WTC11 (cell line): ENCODE measurements at regions not wholly inside any gene's neighbourhood (a gene's known extent, or its start where the extent isn't known, plus 50 kb on each side); places are given as distances from the start of the nearest gene placed in this dataset.

Experiments
- CTCF ChIP-seq: fragments of 200-600 bp; IDR thresholded peaks from 2 replicates; pipeline ENCODE4 v1.8.0; 2022; ENCODE audit warnings: antibody characterized with exemption
- E2F4 ChIP-seq: sonication (generic); formaldehyde crosslinking; IDR thresholded peaks from 2 replicates; pipeline ENCODE4 v1.8.1; 2022; ENCODE audit warnings: low read depth, mild to moderate bottlenecking, moderate library complexity, missing genetic modification reagents, borderline replicate concordance
- ESRRA ChIP-seq: sonication (generic); formaldehyde crosslinking; IDR thresholded peaks from 2 replicates; pipeline ENCODE4 v1.8.1; 2022; ENCODE audit warnings: mild to moderate bottlenecking, missing genetic modification reagents, borderline replicate concordance
- FOXJ3 ChIP-seq: sonication (generic); formaldehyde crosslinking; IDR thresholded peaks from 2 replicates; pipeline ENCODE4 v1.9.0; 2021; ENCODE audit warnings: missing genetic modification reagents, mild to moderate bottlenecking, borderline replicate concordance
- FOXP4 ChIP-seq: sonication (generic); formaldehyde crosslinking; IDR thresholded peaks from 2 replicates; pipeline ENCODE4 v1.8.0; 2022; ENCODE audit warnings: mild to moderate bottlenecking, missing genetic modification reagents
- GTF2I ChIP-seq: fragments of 250-450 bp; sonication (Bioruptor Pico); conservative IDR thresholded peaks from 2 replicates; pipeline ENCODE4 v1.4.0; 2021; ENCODE audit warnings: mild to moderate bottlenecking
- MAX ChIP-seq: sonication (generic); formaldehyde crosslinking; IDR thresholded peaks from 2 replicates; pipeline ENCODE4 v1.8.0; 2022; ENCODE audit warnings: mild to moderate bottlenecking, missing genetic modification reagents
- NR3C1 ChIP-seq: sonication (generic); formaldehyde crosslinking; conservative IDR thresholded peaks from 2 replicates; pipeline ENCODE4 v1.8.1; 2023; ENCODE audit warnings: low read depth, mild to moderate bottlenecking, missing genetic modification reagents
- RELA ChIP-seq: sonication (generic); formaldehyde crosslinking; IDR thresholded peaks from 2 replicates; pipeline ENCODE4 v1.8.1; 2022; ENCODE audit warnings: missing genetic modification reagents, mild to moderate bottlenecking, borderline replicate concordance
- ZBTB21 ChIP-seq: sonication (generic); formaldehyde crosslinking; IDR thresholded peaks from 2 replicates; pipeline ENCODE4 v1.8.1; 2023; ENCODE audit warnings: mild to moderate bottlenecking, missing genetic modification reagents, borderline replicate concordance
- TF ChIP-seq, protein P1 (sequence below): sonication (generic); formaldehyde crosslinking; IDR thresholded peaks from 2 replicates; pipeline ENCODE4 v1.8.1; 2023; ENCODE audit warnings: mild to moderate bottlenecking, moderate library complexity, missing genetic modification reagents
- TF ChIP-seq, protein P2 (sequence below): sonication (generic); formaldehyde crosslinking; conservative IDR thresholded peaks from 2 replicates; pipeline ENCODE4 v1.8.1; 2022; ENCODE audit warnings: mild to moderate bottlenecking, missing genetic modification reagents

- TF ChIP-seq CTCF (no peak), RELA (CRISPR knock-in tag) (no peak), GTF2I (CRISPR knock-in tag) (no peak), FOXJ3 (no peak), E2F4 (CRISPR knock-in tag) (no peak), MAX (CRISPR knock-in tag) (no peak), FOXP4 (CRISPR knock-in tag) (no peak), ESRRA (CRISPR knock-in tag) (no peak), ZBTB21 (CRISPR knock-in tag) (no peak), NR3C1 (CRISPR knock-in tag) (no peak)
- TF ChIP-seq, protein P1, sequence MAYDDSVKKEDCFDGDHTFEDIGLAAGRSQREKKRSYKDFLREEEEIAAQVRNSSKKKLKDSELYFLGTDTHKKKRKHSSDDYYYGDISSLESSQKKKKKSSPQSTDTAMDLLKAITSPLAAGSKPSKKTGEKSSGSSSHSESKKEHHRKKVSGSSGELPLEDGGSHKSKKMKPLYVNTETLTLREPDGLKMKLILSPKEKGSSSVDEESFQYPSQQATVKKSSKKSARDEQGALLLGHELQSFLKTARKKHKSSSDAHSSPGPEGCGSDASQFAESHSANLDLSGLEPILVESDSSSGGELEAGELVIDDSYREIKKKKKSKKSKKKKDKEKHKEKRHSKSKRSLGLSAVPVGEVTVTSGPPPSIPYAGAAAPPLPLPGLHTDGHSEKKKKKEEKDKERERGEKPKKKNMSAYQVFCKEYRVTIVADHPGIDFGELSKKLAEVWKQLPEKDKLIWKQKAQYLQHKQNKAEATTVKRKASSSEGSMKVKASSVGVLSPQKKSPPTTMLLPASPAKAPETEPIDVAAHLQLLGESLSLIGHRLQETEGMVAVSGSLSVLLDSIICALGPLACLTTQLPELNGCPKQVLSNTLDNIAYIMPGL (CRISPR knock-in tag), result no peak
- TF ChIP-seq, protein P2, sequence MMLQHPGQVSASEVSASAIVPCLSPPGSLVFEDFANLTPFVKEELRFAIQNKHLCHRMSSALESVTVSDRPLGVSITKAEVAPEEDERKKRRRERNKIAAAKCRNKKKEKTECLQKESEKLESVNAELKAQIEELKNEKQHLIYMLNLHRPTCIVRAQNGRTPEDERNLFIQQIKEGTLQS, result no peak
Measured at GRCh38 chr7:114214466-114214865, 200.1 kb upstream of the FOXP2 start.
